Caco-2 (cell line): ENCODE measurements at regions not wholly inside any gene's neighbourhood (a gene's known extent, or its start where the extent isn't known, plus 50 kb on each side); places are given as distances from the start of the nearest gene placed in this dataset.
A peak's percentile ranks its signal among the peaks of the same experiment; 100 is the strongest.

Source experiments
- BruUV-seq: library from RNA; stranded (reverse); fragments of 400-500 nt; replicated peaks from 2 replicates; lab custom pipeline; 2021; lab: Mats Ljungman, UMichigan
- CTCF ChIA-PET: fragments of 300-600 bp; sonication (Branson Sonifier 250); formaldehyde crosslinking; loops from one replicate; lab custom pipeline; 2022; ENCODE audit warnings: antibody characterized with exemption; lab: Charles Lee
- POLR2A ChIA-PET: fragments of 300-600 bp; sonication (Branson Sonifier 250); formaldehyde crosslinking; loops from one replicate; lab custom pipeline; 2022; ENCODE audit warnings: antibody characterized with exemption; lab: Charles Lee
- DNase-seq, 2 experiments: peaks; one replicate each; pipeline versions ENCODE4 v3.0.0 to v3.0.0-alpha.2; 2020 to 2022
- H3K27me3 ChIP-seq: replicated peaks from 2 replicates; pipeline ENCODE4 v1.6.0; 2011; ENCODE audit warnings: low read length; ENCODE audit not compliant: control insufficient read depth, insufficient read depth
- H3K36me3 ChIP-seq: 2 replicates; pipeline ENCODE4 v1.5.1; 2011; ENCODE audit warnings: low read length; ENCODE audit not compliant: control insufficient read depth, insufficient read depth
- H3K4me1 ChIP-seq: fragments of 250-450 bp; sonication (Bioruptor Pico); 2 replicates; pipeline ENCODE4 v1.5.1; 2020; ENCODE audit warnings: mild to moderate bottlenecking
- H3K4me3 ChIP-seq: 2 replicates; pipeline ENCODE4 v1.5.1; 2011; ENCODE audit warnings: low read depth, mild to moderate bottlenecking, control low read depth, low read length
- H3K9me3 ChIP-seq: fragments of 250-450 bp; sonication (Bioruptor Pico); 2 replicates; pipeline ENCODE4 v1.5.1; 2020; ENCODE audit warnings: mild to moderate bottlenecking, moderate library complexity
- H3K27ac Mint-ChIP-seq: one replicate; pipeline ENCODE4 v1.8.0; 2022; ENCODE audit warnings: mixed read lengths; ENCODE audit not compliant: unreplicated experiment
- H3K27me3 Mint-ChIP-seq: one replicate; pipeline ENCODE4 v1.8.0; 2022; ENCODE audit warnings: mixed read lengths; ENCODE audit not compliant: insufficient read depth, unreplicated experiment
- H3K36me3 Mint-ChIP-seq: one replicate; pipeline ENCODE4 v1.8.0; 2022; ENCODE audit warnings: mild to moderate bottlenecking, mixed read lengths; ENCODE audit not compliant: insufficient read depth, unreplicated experiment
- H3K4me1 Mint-ChIP-seq: one replicate; pipeline ENCODE4 v1.8.0; 2022; ENCODE audit warnings: low read depth, mixed read lengths; ENCODE audit not compliant: unreplicated experiment
- H3K4me3 Mint-ChIP-seq: one replicate; pipeline ENCODE4 v1.8.0; 2022; ENCODE audit warnings: mild to moderate bottlenecking, moderate library complexity, mixed read lengths; ENCODE audit not compliant: unreplicated experiment
- H3K9me3 Mint-ChIP-seq: one replicate; pipeline ENCODE4 v1.8.0; 2022; ENCODE audit warnings: mixed read lengths; ENCODE audit not compliant: unreplicated experiment
- CTCF ChIP-seq, 2 experiments: fragments of 200-600 bp in 1 of 2; IDR thresholded peaks; 1 replicate in 1 of 2; 2 replicates in 1 of 2; pipeline versions ENCODE4 v1.5.1 to v1.8.0; 2011 to 2022; ENCODE audit warnings: antibody characterized with exemption in 1 of 2, control low read depth in 1 of 2, inconsistent platforms in 1 of 2, low read depth in 1 of 2, low read length in 1 of 2, mild to moderate bottlenecking in 1 of 2, moderate library complexity in 1 of 2; ENCODE audit not compliant: insufficient read depth in 1 of 2, severe bottlenecking in 1 of 2, unreplicated experiment in 1 of 2
- intact Hi-C: fragments of 100-400 bp; cut with micrococcal nuclease; formaldehyde crosslinking; loops from one replicate; pipeline ENCODE4 v1.10.0; 2022; ENCODE audit not compliant: unreplicated experiment

DNA sequence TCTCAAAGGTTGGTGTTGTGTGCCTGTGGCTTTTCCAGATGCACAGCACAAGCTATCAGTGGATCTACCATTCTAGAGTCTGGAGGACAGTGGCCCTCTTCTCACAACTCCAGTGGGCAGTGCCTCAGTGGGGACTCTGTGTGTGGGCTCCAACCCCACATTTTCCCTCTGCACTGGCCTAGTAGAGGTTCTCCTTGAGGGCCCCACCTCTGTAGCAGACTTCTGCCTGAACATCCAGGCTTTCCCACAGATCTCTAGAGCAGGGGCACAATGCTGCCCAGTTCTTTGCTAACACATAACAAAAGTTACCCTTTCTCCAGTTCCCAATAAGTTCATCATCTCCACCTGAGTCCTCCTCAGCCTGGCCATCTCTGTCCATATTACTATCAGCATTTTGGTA, 102.1 kb upstream of the ANKRD55 start:
- Mint-ChIP-seq H3K27me3 (no peaks in the 10 kb centered on the region), H3K9me3 (peaks cover 64% of the 10 kb centered on the region), H3K4me3 (no peak overlapping the region), H3K4me1 (peaks cover 7% of the 10 kb centered on the region), H3K27ac (no peak overlapping the region), H3K36me3 (peaks cover 14% of the 10 kb centered on the region)
- DNase-seq = no peak
- TF ChIP-seq CTCF (IDR thresholded peaks at IDR 0.05; ENCODE audit: insufficient read depth in 1 of 2, low read depth in 1 of 2, low read length in 1 of 2, severe bottlenecking in 1 of 2, unreplicated experiment in 1 of 2) = no peak
- H3K4me3 ChIP-seq = no peak overlapping the region
- intact Hi-C loops = no loop called here
- ChIA-PET POLR2A (no interaction called here), CTCF (no interaction called here)
- H3K27me3 ChIP-seq = no peaks in the 10 kb centered on the region
- BruUV-seq = no TSS peak
- H3K4me1 ChIP-seq = peaks cover 17% of the 10 kb centered on the region
- peaks cover 41% of the 10 kb centered on the region for H3K9me3 ChIP-seq
- H3K36me3 ChIP-seq = no peaks in the 10 kb centered on the region

DNA sequence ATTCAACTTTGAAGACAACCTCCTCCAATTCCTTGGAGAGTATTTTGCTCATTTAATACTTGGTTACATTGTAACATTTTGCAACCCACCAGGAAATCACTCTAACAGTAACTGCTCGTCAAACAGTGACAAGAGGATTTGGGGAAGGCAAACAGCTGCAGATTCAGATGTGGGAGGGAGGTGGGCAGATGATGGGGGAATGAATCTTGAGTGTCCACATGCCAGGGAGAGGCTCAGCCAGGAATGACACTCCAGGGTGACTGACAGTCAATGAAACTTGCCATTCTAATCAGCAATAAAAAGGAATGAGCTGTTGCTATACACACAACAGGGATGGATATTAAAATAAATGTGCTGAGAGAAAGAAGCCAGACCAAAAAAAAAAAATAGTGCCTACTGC, 97.7 kb upstream of the ANKRD55 start:
- H3K4me1 ChIP-seq = peaks cover 55% of the 10 kb centered on the region
- H3K9me3 Mint-ChIP-seq = peaks cover 26% of the 10 kb centered on the region
- H3K4me1 Mint-ChIP-seq = peaks cover 41% of the 10 kb centered on the region
- no peaks in the 10 kb centered on the region for H3K36me3 ChIP-seq
- H3K27me3 Mint-ChIP-seq = no peaks in the 10 kb centered on the region
- H3K4me3 Mint-ChIP-seq = no peak overlapping the region
- peaks cover 27% of the 10 kb centered on the region for H3K9me3 ChIP-seq
- peak overlapping the region; percentile 16 for H3K27ac Mint-ChIP-seq
- CTCF ChIA-PET = no interaction called here
- POLR2A ChIA-PET = no interaction called here
- H3K36me3 Mint-ChIP-seq = peaks cover 14% of the 10 kb centered on the region
- BruUV-seq = no TSS peak
- intact Hi-C loops = no loop called here
- no peak overlapping the region for H3K4me3 ChIP-seq
- DNase-seq = no peak
- no peaks in the 10 kb centered on the region for H3K27me3 ChIP-seq
- TF ChIP-seq CTCF (IDR thresholded peaks at IDR 0.05; ENCODE audit: insufficient read depth in 1 of 2, low read depth in 1 of 2, low read length in 1 of 2, severe bottlenecking in 1 of 2, unreplicated experiment in 1 of 2) = no peak

GRCh38 chr5:56330167-56330566, 97.0 kb upstream of the ANKRD55 start:
- intact Hi-C loops = no loop called here
- CTCF ChIA-PET = no interaction called here
- H3K27me3 ChIP-seq = no peaks in the 10 kb centered on the region
- H3K9me3 ChIP-seq = peaks cover 21% of the 10 kb centered on the region
- H3K4me1 ChIP-seq = peaks cover 61% of the 10 kb centered on the region
- no peak for DNase-seq
- TF ChIP-seq CTCF (IDR thresholded peaks at IDR 0.05; ENCODE audit: insufficient read depth in 1 of 2, low read depth in 1 of 2, low read length in 1 of 2, severe bottlenecking in 1 of 2, unreplicated experiment in 1 of 2) = no peak
- peaks cover 47% of the 10 kb centered on the region for H3K4me1 Mint-ChIP-seq
- peaks cover 11% of the 10 kb centered on the region for H3K36me3 Mint-ChIP-seq
- POLR2A ChIA-PET = no interaction called here
- H3K9me3 Mint-ChIP-seq = peaks cover 20% of the 10 kb centered on the region
- H3K4me3 Mint-ChIP-seq = no peak overlapping the region
- no peaks in the 10 kb centered on the region for H3K27me3 Mint-ChIP-seq
- no TSS peak for BruUV-seq
- no peak overlapping the region for H3K4me3 ChIP-seq
- H3K27ac Mint-ChIP-seq = peak overlapping the region; percentile 75
- no peaks in the 10 kb centered on the region for H3K36me3 ChIP-seq
